ENCODE measurements at regions not wholly inside any gene's neighbourhood (a gene's known extent, or its start where the extent isn't known, plus 50 kb on each side); places are given as distances from the start of the nearest gene placed in this dataset.

DNA sequence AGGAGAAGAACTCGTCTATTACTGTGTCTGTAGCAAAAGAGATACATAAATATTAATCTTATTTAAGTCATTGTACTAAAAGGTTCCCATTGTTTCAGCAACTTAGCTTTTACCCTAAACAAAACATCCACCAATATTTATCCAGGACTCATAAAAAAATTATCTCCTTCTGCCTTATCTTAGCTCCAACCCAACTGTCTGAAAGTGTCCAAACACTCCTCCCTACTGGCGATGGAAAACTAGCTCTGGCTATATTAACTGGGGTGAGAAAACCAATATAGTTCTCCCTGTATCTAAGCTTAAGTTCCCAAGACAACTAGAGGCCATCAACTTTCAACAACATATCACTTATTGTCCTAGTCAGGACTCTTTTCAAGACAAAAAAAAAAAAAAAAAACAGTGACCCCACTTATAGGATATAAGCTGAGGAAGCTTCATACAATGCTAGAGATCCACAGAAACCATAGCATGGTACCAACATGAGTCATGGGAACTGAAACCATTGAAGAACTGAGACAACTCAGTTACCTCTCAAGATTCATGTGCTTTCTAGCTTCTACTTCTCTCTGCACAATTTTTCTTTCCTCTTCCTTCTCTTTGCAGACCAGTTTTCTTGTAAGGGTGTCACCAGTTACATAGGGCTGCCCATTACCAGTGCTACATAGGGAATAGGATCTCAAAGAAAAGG is 150.7 kb upstream of the RASA1 start:
- H3K4me1 ChIP-seq (ENCODE audit: control insufficient read depth in 1 of 2, insufficient read depth in 2 of 2, low read length in 2 of 2): peaks cover 37 to 50% of the 10 kb centered on the region in 2 donors
- no peaks in the 10 kb centered on the region for H3K36me3 ChIP-seq (replicated peaks in 1 of 2; ENCODE audit: control insufficient read depth in 1 of 2, insufficient read depth in 2 of 2, low read length in 2 of 2)
- no peaks in the 10 kb centered on the region for H3K27me3 ChIP-seq (ENCODE audit: control insufficient read depth in 2 of 2, insufficient read depth in 2 of 2, low read length in 2 of 2)
- H3K4me3 ChIP-seq (replicated peaks in 1 of 3; ENCODE audit: low read depth in 2 of 3, low read length in 3 of 3): no peak overlapping the region
- no peaks in the 10 kb centered on the region for H3K36me3 Mint-ChIP-seq
- H2AFZ ChIP-seq (ENCODE audit: insufficient read depth, low read depth, low read length, poor library complexity, severe bottlenecking): no peak overlapping the region
- DNase-seq: peak; percentile 2 to 32 (median 28)
- H3K9me3 Mint-ChIP-seq: no peaks in the 10 kb centered on the region
- no peaks in the 10 kb centered on the region for H3K27me3 Mint-ChIP-seq (ENCODE audit: low read depth in 3 of 3)
- no peak overlapping the region for H3K4me3 Mint-ChIP-seq
- H3K4me1 Mint-ChIP-seq: peaks cover 52% of the 10 kb centered on the region
- no peak overlapping the region for H3K27ac ChIP-seq (ENCODE audit: low read depth in 1 of 2, low read length in 2 of 2)
- H3K27ac Mint-ChIP-seq: peak overlapping the region in 1 of 7 donors; percentile 6
- TF ChIP-seq, protein P1, sequence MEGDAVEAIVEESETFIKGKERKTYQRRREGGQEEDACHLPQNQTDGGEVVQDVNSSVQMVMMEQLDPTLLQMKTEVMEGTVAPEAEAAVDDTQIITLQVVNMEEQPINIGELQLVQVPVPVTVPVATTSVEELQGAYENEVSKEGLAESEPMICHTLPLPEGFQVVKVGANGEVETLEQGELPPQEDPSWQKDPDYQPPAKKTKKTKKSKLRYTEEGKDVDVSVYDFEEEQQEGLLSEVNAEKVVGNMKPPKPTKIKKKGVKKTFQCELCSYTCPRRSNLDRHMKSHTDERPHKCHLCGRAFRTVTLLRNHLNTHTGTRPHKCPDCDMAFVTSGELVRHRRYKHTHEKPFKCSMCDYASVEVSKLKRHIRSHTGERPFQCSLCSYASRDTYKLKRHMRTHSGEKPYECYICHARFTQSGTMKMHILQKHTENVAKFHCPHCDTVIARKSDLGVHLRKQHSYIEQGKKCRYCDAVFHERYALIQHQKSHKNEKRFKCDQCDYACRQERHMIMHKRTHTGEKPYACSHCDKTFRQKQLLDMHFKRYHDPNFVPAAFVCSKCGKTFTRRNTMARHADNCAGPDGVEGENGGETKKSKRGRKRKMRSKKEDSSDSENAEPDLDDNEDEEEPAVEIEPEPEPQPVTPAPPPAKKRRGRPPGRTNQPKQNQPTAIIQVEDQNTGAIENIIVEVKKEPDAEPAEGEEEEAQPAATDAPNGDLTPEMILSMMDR (IDR thresholded peaks at IDR 0.05): no peak
- no peaks in the 10 kb centered on the region for H3K9me3 ChIP-seq (replicated peaks in 1 of 2; ENCODE audit: control insufficient read depth in 1 of 2, insufficient read depth in 1 of 2, low read length in 2 of 2)
- no CpG with 5 or more reads among the region's 2 CpGs for WGBS (ENCODE audit: insufficient coverage)
- H4K20me1 ChIP-seq (ENCODE audit: insufficient read depth, low read length): no peaks in the 10 kb centered on the region
- intact Hi-C loops (cut with micrococcal nuclease): no loop called here
- no peaks in the 10 kb centered on the region for H3K79me2 ChIP-seq (ENCODE audit: insufficient read depth, low read length)
- no peak overlapping the region for H3K9ac ChIP-seq (ENCODE audit: insufficient read depth, low read length, poor library complexity, severe bottlenecking)
- H3K4me2 ChIP-seq (replicated peaks; ENCODE audit: extremely low read depth, low read length, poor library complexity, severe bottlenecking): no peak overlapping the region

DNA sequence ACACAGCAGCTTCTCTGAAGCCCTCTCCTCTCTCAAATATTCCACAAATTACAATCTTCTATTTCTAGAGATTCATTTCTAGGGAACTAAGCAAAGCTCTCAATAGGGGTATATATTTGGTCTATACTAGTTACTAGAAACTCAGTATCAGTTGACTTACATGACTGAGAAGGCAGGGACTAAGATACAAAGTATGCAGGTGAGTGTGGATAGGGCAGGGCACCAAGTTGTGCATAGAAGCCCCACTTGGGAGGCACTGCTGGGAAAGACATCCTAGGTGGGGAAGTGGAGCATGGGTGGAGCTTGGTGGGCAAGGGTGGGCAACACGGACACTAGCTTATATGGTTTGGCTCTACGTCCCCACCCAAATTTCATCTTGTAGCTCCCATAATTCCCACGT is 148.1 kb upstream of the RASA1 start:
- Histone ChIP-seq H3K79me2 (ENCODE audit: insufficient read depth, low read length) (no peaks in the 10 kb centered on the region), H3K4me1 (ENCODE audit: control insufficient read depth in 1 of 2, insufficient read depth in 2 of 2, low read length in 2 of 2) (peaks cover 39 to 53% of the 10 kb centered on the region in 2 donors), H4K20me1 (ENCODE audit: insufficient read depth, low read length) (no peaks in the 10 kb centered on the region), H3K4me3 (replicated peaks in 1 of 3; ENCODE audit: low read depth in 2 of 3, low read length in 3 of 3) (peak overlapping the region in 1 of 3 experiments; percentile 15), H3K27ac (ENCODE audit: low read depth in 1 of 2, low read length in 2 of 2) (no peak overlapping the region), H3K4me2 (replicated peaks; ENCODE audit: extremely low read depth, low read length, poor library complexity, severe bottlenecking) (peak overlapping the region; percentile 26), H3K27me3 (ENCODE audit: control insufficient read depth in 2 of 2, insufficient read depth in 2 of 2, low read length in 2 of 2) (no peaks in the 10 kb centered on the region), H3K9ac (ENCODE audit: insufficient read depth, low read length, poor library complexity, severe bottlenecking) (no peak overlapping the region), H3K36me3 (replicated peaks in 1 of 2; ENCODE audit: control insufficient read depth in 1 of 2, insufficient read depth in 2 of 2, low read length in 2 of 2) (no peaks in the 10 kb centered on the region), H3K9me3 (replicated peaks in 1 of 2; ENCODE audit: control insufficient read depth in 1 of 2, insufficient read depth in 1 of 2, low read length in 2 of 2) (no peaks in the 10 kb centered on the region), H2AFZ (ENCODE audit: insufficient read depth, low read depth, low read length, poor library complexity, severe bottlenecking) (peak overlapping the region; percentile 7)
- DNase-seq: no peak
- H3K4me1 Mint-ChIP-seq: peaks cover 53% of the 10 kb centered on the region
- H3K36me3 Mint-ChIP-seq: no peaks in the 10 kb centered on the region
- WGBS (ENCODE audit: insufficient coverage): no CpG with 5 or more reads among the region's 3 CpGs
- no peaks in the 10 kb centered on the region for H3K27me3 Mint-ChIP-seq (ENCODE audit: low read depth in 3 of 3)
- peak overlapping the region in 2 of 7 donors; percentile 38 to 82 for H3K27ac Mint-ChIP-seq
- no peak overlapping the region for H3K4me3 Mint-ChIP-seq
- intact Hi-C loops (cut with micrococcal nuclease): no loop called here
- TF ChIP-seq, protein P1 (IDR thresholded peaks at IDR 0.05): no peak
- H3K9me3 Mint-ChIP-seq: no peaks in the 10 kb centered on the region

Measured in CD14-positive monocyte (primary cell).